CD4-positive, alpha-beta T cell treated with Interleukin-17A for 1 hour (primary cell): ENCODE measurements at regions not wholly inside any gene's neighbourhood (a gene's known extent, or its start where the extent isn't known, plus 50 kb on each side); places are given as distances from the start of the nearest gene placed in this dataset.
A peak's percentile ranks its signal among the peaks of the same experiment; 100 is the strongest.
"Not testable (repeated sequence)": the region's sequence is repeated elsewhere in the genome, so short reads cannot be mapped to it uniquely, and the experiment has no call there.

ENCODE experiments used
- DNase-seq: peaks from one replicate; pipeline ENCODE4 v3.0.0-alpha.2; 2020

DNA sequence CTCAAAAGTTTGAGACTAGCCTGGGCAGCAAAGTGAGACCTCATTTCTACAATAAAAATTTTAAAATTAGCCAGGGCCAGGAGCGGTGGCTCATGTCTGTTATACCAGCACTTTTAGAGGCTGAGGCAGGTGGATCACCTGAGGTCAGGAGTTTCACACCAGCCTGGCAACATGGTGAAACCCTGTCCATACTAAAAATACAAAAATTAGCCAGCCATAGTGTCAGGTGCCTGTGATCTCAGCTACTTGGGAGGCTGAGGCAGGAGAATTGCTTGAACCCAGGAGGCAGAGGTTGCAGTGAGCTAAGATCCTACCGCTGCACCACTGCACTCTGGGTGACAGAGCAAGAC, 85.1 kb upstream of the MAP4 start:
- not testable (repeated sequence) for DNase-seq

- DNase-seq = no peak
Measured at GRCh38 chr3:48092270-48092669, 76.1 kb upstream of the MAP4 start.

- no peak for DNase-seq
Measured at GRCh38 chr3:48090166-48090939, 74.1 kb upstream of the MAP4 start.

DNA sequence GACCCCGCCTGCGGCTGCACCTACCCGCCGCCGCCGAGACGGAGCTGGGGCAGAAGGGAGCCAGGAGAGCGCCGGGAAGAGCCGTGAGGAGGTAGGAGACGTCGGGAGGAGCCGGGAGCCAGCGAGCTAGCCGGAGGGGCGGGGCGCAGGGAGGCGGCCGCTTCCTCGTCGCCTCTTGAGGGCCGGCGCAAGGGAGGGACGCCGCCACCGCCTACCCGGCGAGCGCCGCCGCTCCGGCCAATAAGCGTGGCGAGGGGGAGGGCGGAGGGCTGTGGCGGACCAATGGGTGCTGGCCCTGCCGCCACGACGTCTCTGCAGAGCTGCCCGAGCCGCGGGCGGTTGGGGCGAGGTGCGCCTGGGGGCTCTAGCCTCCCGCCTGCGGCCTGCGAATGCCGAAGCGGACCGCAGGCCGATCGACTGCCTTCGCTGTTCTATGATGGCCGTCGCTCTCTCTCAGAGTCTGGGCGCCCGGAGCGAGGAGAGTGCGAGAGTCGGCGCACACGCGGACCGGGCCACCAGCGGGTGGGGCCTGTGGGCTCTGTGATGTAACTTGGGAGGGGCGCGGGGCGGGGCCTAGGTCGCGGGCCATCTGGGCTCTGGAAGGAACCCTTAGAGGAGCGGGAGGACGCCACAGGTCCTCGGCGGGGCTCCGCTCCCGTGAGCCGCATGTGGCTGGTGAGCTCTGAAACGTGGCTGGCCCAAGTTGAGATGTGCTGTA, 72.7 kb upstream of the MAP4 start:
- DNase-seq = peak; percentile 93

- no peak for DNase-seq
Measured at GRCh38 chr3:48088056-48088748, 72.0 kb upstream of the MAP4 start.

- DNase-seq = no peak
Measured at GRCh38 chr3:48086705-48087104, 70.5 kb upstream of the MAP4 start.

- DNase-seq = no peak
Measured at GRCh38 chr3:48084929-48085328, 68.7 kb upstream of the MAP4 start.

DNA sequence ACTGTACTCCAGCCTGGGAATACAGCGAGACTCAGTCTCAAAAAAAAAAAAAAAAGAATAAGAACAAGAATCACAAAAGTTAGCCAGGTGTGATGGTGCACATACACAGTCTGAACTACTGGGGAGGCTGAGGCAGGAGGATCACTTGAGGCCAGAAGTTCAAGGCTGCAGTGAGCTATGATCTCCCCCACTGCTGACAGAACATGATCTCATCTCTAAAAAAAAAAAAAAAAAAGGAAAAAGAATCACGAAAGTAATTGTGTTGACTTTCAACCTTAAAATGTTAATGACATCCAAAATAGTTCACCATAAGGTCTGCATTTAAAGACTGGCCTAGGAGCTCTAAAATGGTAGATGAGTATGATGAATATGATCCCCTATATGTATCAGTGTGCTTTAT, 68.0 kb upstream of the MAP4 start:
- no peak for DNase-seq

- DNase-seq = no peak
Measured at GRCh38 chr3:48082580-48083184, 66.5 kb upstream of the MAP4 start.

GRCh38 chr3:48077815-48078214, 61.6 kb upstream of the MAP4 start:
- no peak for DNase-seq

- DNase-seq = no peak
Measured at GRCh38 chr3:48070030-48070429, 53.8 kb upstream of the MAP4 start.

- DNase-seq = no peak
Measured at GRCh38 chr3:48069339-48069738, 53.1 kb upstream of the MAP4 start.

- DNase-seq = no peak
Measured at GRCh38 chr3:48068886-48069285, 52.7 kb upstream of the MAP4 start.

GRCh38 chr3:48068320-48068719, 52.1 kb upstream of the MAP4 start:
- DNase-seq = not testable (repeated sequence)

DNA sequence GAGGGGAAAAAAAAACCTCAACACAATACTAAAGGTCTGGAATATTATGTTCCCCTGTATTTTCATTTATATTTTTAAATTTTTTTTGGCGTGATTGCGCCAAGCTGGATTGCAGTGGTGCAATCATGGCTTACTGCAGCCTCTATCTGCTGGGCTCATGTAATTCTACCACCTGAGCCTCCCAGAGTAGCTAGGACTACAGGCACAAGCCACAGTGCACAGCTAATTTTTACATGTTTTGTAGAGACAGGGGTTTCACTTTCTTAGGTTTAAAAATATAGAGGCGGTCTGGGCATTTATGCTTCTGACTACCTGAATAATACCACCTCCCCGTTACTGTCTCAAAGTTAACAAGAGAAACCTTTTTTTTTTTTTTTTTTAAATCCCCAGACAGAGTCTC, 51.1 kb upstream of the MAP4 start:
- no peak for DNase-seq
